ENCODE measurements at regions not wholly inside any gene's neighbourhood (a gene's known extent, or its start where the extent isn't known, plus 50 kb on each side); places are given as distances from the start of the nearest gene placed in this dataset.

GRCh38 chr1:177511036-177511435 lies 340.3 kb downstream of the BRINP2 start:
- no peaks in the 10 kb centered on the region for H3K9me3 ChIP-seq
- no peaks in the 10 kb centered on the region for H3K36me3 ChIP-seq
- no peak overlapping the region for H3K27ac ChIP-seq
- H3K27me3 ChIP-seq = no peaks in the 10 kb centered on the region
- intact Hi-C loops (cut with DNase I) = no loop called here
- no peak for DNase-seq
- 56 to 81% methylated on average over 5 of the region's 5 CpGs for WGBS, 2 donors
- H3K4me1 ChIP-seq = no peaks in the 10 kb centered on the region
- H3K4me3 ChIP-seq = no peak overlapping the region
- TF ChIP-seq POLR2AphosphoS5 (IDR thresholded peaks at IDR 0.05) (no peak), POLR2A (IDR thresholded peaks at IDR 0.05) (no peak), EP300 (IDR thresholded peaks at IDR 0.05) (no peak), CTCF (IDR thresholded peaks at IDR 0.05) (no peak)

- no peaks in the 10 kb centered on the region for H3K36me3 ChIP-seq
- intact Hi-C loops (cut with DNase I) = no loop called here
- WGBS, 2 donors = 30 to 74% methylated on average over 1 of the region's 1 CpG
- no peak overlapping the region for H3K4me3 ChIP-seq
- DNase-seq = no peak
- H3K9me3 ChIP-seq = peaks cover 0 to 3% (median 0%) of the 10 kb centered on the region in 4 donors
- H3K4me1 ChIP-seq = no peaks in the 10 kb centered on the region
- no peak overlapping the region for H3K27ac ChIP-seq
- H3K27me3 ChIP-seq = no peaks in the 10 kb centered on the region
- TF ChIP-seq CTCF (IDR thresholded peaks at IDR 0.05) = no peak
Observed at GRCh38 chr1:177505905-177506590, 335.3 kb downstream of the BRINP2 start.

GRCh38 chr1:177495878-177496277 lies 325.1 kb downstream of the BRINP2 start:
- Histone ChIP-seq H3K27me3 (no peaks in the 10 kb centered on the region), H3K27ac (no peak overlapping the region), H3K9me3 (peaks cover 0 to 3% (median under 1%) of the 10 kb centered on the region in 4 donors), H3K4me3 (no peak overlapping the region), H3K36me3 (no peaks in the 10 kb centered on the region), H3K4me1 (no peaks in the 10 kb centered on the region)
- TF ChIP-seq POLR2AphosphoS5 (IDR thresholded peaks at IDR 0.05) (no peak), EP300 (IDR thresholded peaks at IDR 0.05) (no peak), POLR2A (IDR thresholded peaks at IDR 0.05) (no peak), CTCF (IDR thresholded peaks at IDR 0.05) (no peak)
- intact Hi-C loops (cut with DNase I) = no loop called here
- DNase-seq = no peak
- WGBS, 2 donors = 82 to 87% methylated on average over 2 of the region's 2 CpGs

GRCh38 chr1:177490786-177491185 lies 320.0 kb downstream of the BRINP2 start:
- 89 to 90% methylated on average over 2 of the region's 2 CpGs for WGBS, 2 donors

More at GRCh38 chr1:177490786-177491185, 320.0 kb downstream of the BRINP2 start:
- Histone ChIP-seq H3K36me3 (no peaks in the 10 kb centered on the region), H3K9me3 (no peaks in the 10 kb centered on the region), H3K4me3 (no peak overlapping the region), H3K4me1 (no peaks in the 10 kb centered on the region), H3K27ac (no peak overlapping the region), H3K27me3 (no peaks in the 10 kb centered on the region)
- no peak for TF ChIP-seq CTCF (IDR thresholded peaks at IDR 0.05)
- no peak for TF ChIP-seq POLR2A (IDR thresholded peaks at IDR 0.05)
- no peak for TF ChIP-seq POLR2AphosphoS5 (IDR thresholded peaks at IDR 0.05)
- no peak for TF ChIP-seq EP300 (IDR thresholded peaks at IDR 0.05)
- DNase-seq = no peak
- intact Hi-C loops (cut with DNase I) = no loop called here
